Gastrocnemius medialis (tissue), 4 donors: ENCODE measurements at regions not wholly inside any gene's neighbourhood (a gene's known extent, or its start where the extent isn't known, plus 50 kb on each side); places are given as distances from the start of the nearest gene placed in this dataset.

ENCODE experiments used
- POLR2A ChIP-seq, 2 donors: fragments of 450-650 bp; IDR thresholded peaks; one replicate each; pipeline ENCODE4 v1.6.1; 2017; ENCODE audit warnings: antibody characterized with exemption in 2 of 2, mild to moderate bottlenecking in 2 of 2, moderate library complexity in 2 of 2
- TF ChIP-seq, protein P1 (sequence below), 5 experiments: fragments of 450-650 bp in 3 of 5; fragments of 200-600 bp in 2 of 5; sonication (generic) in 2 of 5; IDR thresholded peaks in 4 of 5; conservative IDR thresholded peaks in 1 of 5; 1 replicate in 4 of 5; 2 replicates in 1 of 5; pipeline ENCODE4 v1.5.1; 2016 to 2019; ENCODE audit warnings: antibody characterized with exemption in 5 of 5, mild to moderate bottlenecking in 3 of 5, moderate library complexity in 3 of 5

DNA sequence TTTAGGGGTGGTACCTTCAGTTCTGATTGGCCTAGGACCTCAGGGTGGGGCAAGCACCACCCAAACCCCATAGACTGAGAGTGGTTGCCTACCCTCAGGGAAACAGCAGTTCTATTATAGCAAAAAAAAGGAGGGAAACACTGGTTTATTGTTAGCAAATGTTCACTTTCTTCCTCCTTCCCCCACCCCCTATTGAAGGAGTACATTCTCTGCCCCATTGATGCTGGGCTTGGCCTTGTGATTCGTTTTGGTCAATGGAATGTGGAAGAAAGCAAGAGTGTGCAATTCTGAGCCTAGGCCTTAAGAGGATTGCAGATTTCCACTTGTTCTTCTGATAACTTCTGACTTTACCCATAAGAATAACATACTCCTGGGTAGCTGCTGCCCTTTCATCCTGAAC is 255.8 kb downstream of the NFATC2 start:
- TF ChIP-seq, protein P1, sequence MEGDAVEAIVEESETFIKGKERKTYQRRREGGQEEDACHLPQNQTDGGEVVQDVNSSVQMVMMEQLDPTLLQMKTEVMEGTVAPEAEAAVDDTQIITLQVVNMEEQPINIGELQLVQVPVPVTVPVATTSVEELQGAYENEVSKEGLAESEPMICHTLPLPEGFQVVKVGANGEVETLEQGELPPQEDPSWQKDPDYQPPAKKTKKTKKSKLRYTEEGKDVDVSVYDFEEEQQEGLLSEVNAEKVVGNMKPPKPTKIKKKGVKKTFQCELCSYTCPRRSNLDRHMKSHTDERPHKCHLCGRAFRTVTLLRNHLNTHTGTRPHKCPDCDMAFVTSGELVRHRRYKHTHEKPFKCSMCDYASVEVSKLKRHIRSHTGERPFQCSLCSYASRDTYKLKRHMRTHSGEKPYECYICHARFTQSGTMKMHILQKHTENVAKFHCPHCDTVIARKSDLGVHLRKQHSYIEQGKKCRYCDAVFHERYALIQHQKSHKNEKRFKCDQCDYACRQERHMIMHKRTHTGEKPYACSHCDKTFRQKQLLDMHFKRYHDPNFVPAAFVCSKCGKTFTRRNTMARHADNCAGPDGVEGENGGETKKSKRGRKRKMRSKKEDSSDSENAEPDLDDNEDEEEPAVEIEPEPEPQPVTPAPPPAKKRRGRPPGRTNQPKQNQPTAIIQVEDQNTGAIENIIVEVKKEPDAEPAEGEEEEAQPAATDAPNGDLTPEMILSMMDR (IDR thresholded peaks at IDR 0.05 in 4 of 5, conservative IDR thresholded peaks at IDR 0.05 in 1 of 5): no peak
- no peak for TF ChIP-seq POLR2A (IDR thresholded peaks at IDR 0.05)
